Cardiac muscle cell (in vitro differentiated cells and primary cell): ENCODE measurements at regions not wholly inside any gene's neighbourhood (a gene's known extent, or its start where the extent isn't known, plus 50 kb on each side); places are given as distances from the start of the nearest gene placed in this dataset.
"Not testable (repeated sequence)": the region's sequence is repeated elsewhere in the genome, so short reads cannot be mapped to it uniquely, and the experiment has no call there.

Experiments
- DNase-seq, 2 donors: peaks; one replicate each; pipeline versions ENCODE4 v3.0.0 to v3.0.0-alpha.2; 2010 to 2017; ENCODE audit warnings: low read depth in 1 of 2, low spot score in 1 of 2
- H3K27ac ChIP-seq: fragments of 200-600 bp; sonication (generic); 2 replicates; pipeline ENCODE4 v1.5.1; 2016
- H3K27me3 ChIP-seq: fragments of 200-600 bp; sonication (generic); 2 replicates; pipeline ENCODE4 v1.6.0; 2016; ENCODE audit warnings: control low read depth
- H3K36me3 ChIP-seq: fragments of 200-600 bp; sonication (generic); 2 replicates; pipeline ENCODE4 v1.5.1; 2016; ENCODE audit warnings: control low read depth
- H3K4me1 ChIP-seq: fragments of 200-600 bp; sonication (generic); 2 replicates; pipeline ENCODE4 v1.8.1; 2017; ENCODE audit warnings: low read depth, mild to moderate bottlenecking, mixed run types
- H3K4me3 ChIP-seq: fragments of 200-600 bp; sonication (generic); 2 replicates; pipeline ENCODE4 v1.5.1; 2016; ENCODE audit warnings: mild to moderate bottlenecking
- H3K9me3 ChIP-seq: fragments of 200-600 bp; sonication (generic); 2 replicates; pipeline ENCODE4 v1.5.1; 2017; ENCODE audit warnings: low read depth, mild to moderate bottlenecking, control low read depth
- CTCF ChIP-seq: IDR thresholded peaks from 2 replicates; pipeline ENCODE4 v1.5.1; 2012; ENCODE audit warnings: low read depth, mild to moderate bottlenecking, low read length

GRCh38 chr6:76584121-76584520, 511.7 kb upstream of the IMPG1 start:
- no peak for TF ChIP-seq CTCF
- Histone ChIP-seq H3K4me1 (peaks cover 5% of the 10 kb centered on the region), H3K27ac (no peak overlapping the region), H3K27me3 (no peaks in the 10 kb centered on the region), H3K36me3 (no peaks in the 10 kb centered on the region), H3K4me3 (no peak overlapping the region), H3K9me3 (no peaks in the 10 kb centered on the region)
- DNase-seq = peak in 1 of 2 donors; percentile 59

- H3K4me3 ChIP-seq = no peak overlapping the region
- H3K27ac ChIP-seq = no peak overlapping the region
- H3K27me3 ChIP-seq = no peaks in the 10 kb centered on the region
- no peaks in the 10 kb centered on the region for H3K36me3 ChIP-seq
- H3K4me1 ChIP-seq = peaks cover 17% of the 10 kb centered on the region
- H3K9me3 ChIP-seq = no peaks in the 10 kb centered on the region
- no peak for DNase-seq
- no peak for TF ChIP-seq CTCF
These were observed 506.3 kb upstream of the IMPG1 start for GRCh38 chr6:76578746-76579145.

- no peaks in the 10 kb centered on the region for H3K36me3 ChIP-seq
- H3K4me1 ChIP-seq = peaks cover 14% of the 10 kb centered on the region
- no peak for TF ChIP-seq CTCF
- H3K27ac ChIP-seq = no peak overlapping the region
- no peak overlapping the region for H3K4me3 ChIP-seq
- H3K27me3 ChIP-seq = no peaks in the 10 kb centered on the region
- DNase-seq = peak in 1 of 2 donors; percentile 8
- no peaks in the 10 kb centered on the region for H3K9me3 ChIP-seq
These were observed 502.3 kb upstream of the IMPG1 start for GRCh38 chr6:76574746-76575145.

- no peaks in the 10 kb centered on the region for H3K27me3 ChIP-seq
- DNase-seq = no peak
- TF ChIP-seq CTCF = no peak
- H3K4me1 ChIP-seq = no peaks in the 10 kb centered on the region
- no peak overlapping the region for H3K4me3 ChIP-seq
- H3K36me3 ChIP-seq = no peaks in the 10 kb centered on the region
- no peaks in the 10 kb centered on the region for H3K9me3 ChIP-seq
- H3K27ac ChIP-seq = no peak overlapping the region
These were observed 493.5 kb upstream of the IMPG1 start for GRCh38 chr6:76565932-76566331.

GRCh38 chr6:76562371-76562770, 489.9 kb upstream of the IMPG1 start:
- H3K36me3 ChIP-seq, H3K9me3 ChIP-seq, H3K27me3 ChIP-seq, H3K4me3 ChIP-seq, DNase-seq, H3K4me1 ChIP-seq, H3K27ac ChIP-seq: not testable (repeated sequence)

GRCh38 chr6:76560851-76561755, 488.6 kb upstream of the IMPG1 start:
- DNase-seq, H3K27ac ChIP-seq, H3K9me3 ChIP-seq, H3K4me1 ChIP-seq, H3K36me3 ChIP-seq, H3K27me3 ChIP-seq, H3K4me3 ChIP-seq: not testable (repeated sequence)
